K562 (cell line): ENCODE measurements at regions not wholly inside any gene's neighbourhood (a gene's known extent, or its start where the extent isn't known, plus 50 kb on each side); places are given as distances from the start of the nearest gene placed in this dataset.

Source experiments
- ATAC-seq: fragments of 200-7000 bp; cut with Tn5 transposase; 3 replicates; pipeline ENCODE4 v1.9.1; 2020; ENCODE audit warnings: moderate library complexity
- BruUV-seq: library from RNA; stranded (reverse); fragments of 400-500 nt; replicated peaks from 2 replicates; lab custom pipeline; 2021; lab: Mats Ljungman, UMichigan
- CTCF ChIA-PET: fragments of 300-600 bp; formaldehyde crosslinking; extraction: SDS; loops from one replicate; lab custom pipeline; 2021; ENCODE audit warnings: low intra/inter-chr PET ratio; lab: Yijun Ruan, JAX
- POLR2A ChIA-PET: fragments of 300-600, 350-650 bp; sonication (Branson Sonifier 250); formaldehyde crosslinking; extraction: SDS; loops from one replicate; lab custom pipeline; 2021; ENCODE audit warnings: antibody characterized with exemption, inconsistent platforms; lab: Yijun Ruan, JAX
- DNase-seq, 4 experiments: peaks; one replicate each; pipeline versions ENCODE4 v3.0.0 to v3.0.0-alpha.2; 2011 to 2018; ENCODE audit warnings: low spot score in 3 of 4, mixed read lengths in 3 of 4; ENCODE audit errors: extremely low read depth in 1 of 4
- FAIRE-seq: peaks from 2 replicates; lab custom pipeline; 2011; peaks lifted over from hg19 to GRCh38; lab: Jason Lieb, UNC
- H2AFZ ChIP-seq: 2 replicates; pipeline ENCODE4 v1.6.0; 2011; ENCODE audit warnings: low read depth, low read length, control low read depth, inconsistent platforms
- H3K27ac ChIP-seq: fragments of 200-600 bp; 3 replicates; pipeline ENCODE4 v1.8.0; 2011; ENCODE audit warnings: low read depth, mild to moderate bottlenecking, control low read depth, inconsistent platforms, low read length, moderate library complexity, mixed read lengths; ENCODE audit errors: extremely low read depth
- H3K27me3 ChIP-seq, 2 experiments: fragments of 300-600 bp in 1 of 2; 2 replicates in 1 of 2; 3 replicates in 1 of 2; pipeline versions ENCODE4 v1.6.0 to v1.8.0; 2011; ENCODE audit warnings: inconsistent platforms in 2 of 2, low read length in 2 of 2, mild to moderate bottlenecking in 1 of 2, mixed read lengths in 1 of 2, moderate library complexity in 1 of 2; ENCODE audit not compliant: control insufficient read depth in 2 of 2, insufficient read depth in 2 of 2
- H3K36me3 ChIP-seq: fragments of 300-600 bp; 3 replicates; pipeline ENCODE4 v1.8.0; 2011; ENCODE audit warnings: mild to moderate bottlenecking, low read length, inconsistent platforms; ENCODE audit not compliant: control insufficient read depth, insufficient read depth
- H3K4me1 ChIP-seq, 2 experiments: fragments of 200-600 bp in 1 of 2; replicated peaks in 1 of 2; 2 replicates in 1 of 2; 3 replicates in 1 of 2; pipeline versions ENCODE4 v1.5.1 to v1.8.0; 2011; ENCODE audit warnings: inconsistent platforms in 2 of 2, low read length in 2 of 2, mild to moderate bottlenecking in 1 of 2, mixed read lengths in 1 of 2, moderate library complexity in 1 of 2; ENCODE audit not compliant: control insufficient read depth in 2 of 2, insufficient read depth in 2 of 2
- H3K4me2 ChIP-seq: 2 replicates; pipeline ENCODE4 v1.6.1; 2011; ENCODE audit warnings: low read length, control low read depth, inconsistent platforms, mixed read lengths; ENCODE audit not compliant: insufficient read depth
- H3K4me3 ChIP-seq: fragments of 200-600 bp; sonication (generic), shearing (Covaris generic); 2 replicates; pipeline ENCODE4 v1.5.1; 2016; ENCODE audit warnings: control low read depth, inconsistent platforms
- H3K79me2 ChIP-seq: fragments of 200-600 bp; 3 replicates; pipeline ENCODE4 v1.8.0; 2011; ENCODE audit warnings: low read length, inconsistent platforms; ENCODE audit not compliant: control insufficient read depth, insufficient read depth
- H3K9ac ChIP-seq, 2 experiments: 2 replicates each; pipeline versions ENCODE4 v1.6.0 to v1.6.1; 2011; ENCODE audit warnings: low read depth in 2 of 2, low read length in 2 of 2, control low read depth in 1 of 2, inconsistent platforms in 1 of 2, mild to moderate bottlenecking in 1 of 2, mixed read lengths in 1 of 2; ENCODE audit not compliant: insufficient read depth in 1 of 2
- H3K9me1 ChIP-seq: one replicate; pipeline ENCODE4 v1.6.0; 2011; ENCODE audit warnings: inconsistent platforms, mild to moderate bottlenecking, low read length, moderate library complexity; ENCODE audit not compliant: control insufficient read depth, insufficient read depth
- H3K9me3 ChIP-seq: replicated peaks from 2 replicates; pipeline ENCODE4 v1.5.1; 2011; ENCODE audit warnings: low read depth, low read length, inconsistent platforms; ENCODE audit not compliant: control insufficient read depth, insufficient read depth
- H4K20me1 ChIP-seq: replicated peaks from 2 replicates; pipeline ENCODE4 v1.6.1; 2011; ENCODE audit warnings: low read length, inconsistent platforms, mixed read lengths; ENCODE audit not compliant: control insufficient read depth, insufficient read depth
- ETV1 ChIP-seq: fragments of 450-650 bp; conservative IDR thresholded peaks from 2 replicates; pipeline ENCODE4 v1.6.1; 2016; ENCODE audit warnings: missing genetic modification characterization, control low read depth, low read depth, missing compliant biosample characterization
- EZH2 ChIP-seq: IDR thresholded peaks from 2 replicates; pipeline ENCODE4 v1.6.1; 2012; ENCODE audit warnings: low read depth, mild to moderate bottlenecking, inconsistent platforms, low read length, borderline replicate concordance
- KLF6 ChIP-seq: fragments of 250-450 bp; sonication (Bioruptor Pico); IDR thresholded peaks from 2 replicates; pipeline ENCODE4 v1.4.0; 2020; ENCODE audit warnings: mild to moderate bottlenecking, moderate library complexity, borderline replicate concordance
- LCOR ChIP-seq: sonication (generic); formaldehyde crosslinking; IDR thresholded peaks from 2 replicates; pipeline ENCODE4 v1.8.0; 2022; ENCODE audit warnings: mild to moderate bottlenecking, missing genetic modification reagents
- SMAD3 ChIP-seq: fragments of 450-650 bp; formaldehyde crosslinking; conservative IDR thresholded peaks from 2 replicates; pipeline ENCODE4 v1.4.0; 2020; ENCODE audit warnings: mild to moderate bottlenecking
- TEAD1 ChIP-seq, 2 experiments: fragments of 450-650 bp in 1 of 2; sonication (generic) in 1 of 2; formaldehyde crosslinking; IDR thresholded peaks; 2 replicates each; pipeline versions ENCODE4 v1.4.0 to v1.8.0; 2020 to 2022; ENCODE audit warnings: mild to moderate bottlenecking in 2 of 2, missing genetic modification reagents in 1 of 2
- WGBS: fragments of 100-300 bp; shearing (Covaris generic); methylation state at CpG from one replicate; pipeline ENCODE4 v1.1.6; 2016; ENCODE audit warnings: low coverage, mixed read lengths; ENCODE audit not compliant: insufficient coverage; ENCODE audit errors: missing lambda C conversion rate; 5-methylcytosine and 5-hydroxymethylcytosine counted together
- in situ Hi-C: fragments of 300-500 bp; cut with MboI; formaldehyde crosslinking; loops from 4 replicates; pipeline ENCODE4 v1.15.0; 2018; ENCODE audit warnings: inconsistent platforms, mixed read lengths
- intact Hi-C: fragments of 100-400 bp; cut with micrococcal nuclease; formaldehyde crosslinking; loops from 2 replicates; pipeline ENCODE4 v1.14.2; 2022
- TF ChIP-seq, protein P1 (sequence below): fragments of 250-450 bp; sonication (Bioruptor Pico); IDR thresholded peaks from 2 replicates; pipeline ENCODE4 v1.4.0; 2020; ENCODE audit warnings: mild to moderate bottlenecking, moderate library complexity, borderline replicate concordance
- TF ChIP-seq, protein P2 (sequence below): fragments of 200-800 bp; sonication (Bioruptor generic); IDR thresholded peaks from 2 replicates; pipeline ENCODE4 v1.6.1; 2017; ENCODE audit warnings: missing genetic modification characterization, missing compliant biosample characterization

DNA sequence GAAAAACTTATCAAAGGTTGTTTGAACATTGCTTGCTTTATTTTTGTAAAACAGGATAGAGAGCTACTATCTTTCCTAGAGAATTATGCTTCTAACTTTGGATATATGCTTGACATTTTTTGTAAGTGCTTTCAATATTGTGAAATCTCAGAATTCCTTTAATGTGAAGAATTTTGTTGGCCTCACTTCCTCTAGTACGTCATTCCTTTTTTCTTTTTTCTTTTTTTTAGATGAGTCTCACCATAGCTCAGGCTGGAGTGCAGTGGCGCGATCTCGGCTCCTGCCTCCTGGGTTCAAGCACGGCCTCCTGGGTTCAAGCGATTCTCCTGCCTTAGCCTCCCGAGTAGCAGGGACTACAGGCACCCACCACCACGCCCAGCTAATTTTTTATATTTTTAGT is 668.1 kb downstream of the RFPL4B start:
- H3K4me1 ChIP-seq = no peaks in the 10 kb centered on the region; a peak in 1 of 5 replicates
- FAIRE-seq = no peak
- in situ Hi-C loops (no loop called here), intact Hi-C loops (no loop called here)
- H4K20me1 ChIP-seq = no peaks in the 10 kb centered on the region
- no peak for DNase-seq
- H2AFZ ChIP-seq = no peak overlapping the region
- H3K9ac ChIP-seq = no peak overlapping the region
- no peak overlapping the region for H3K4me2 ChIP-seq
- no peak for TF ChIP-seq ETV1 (tag)
- no peak for TF ChIP-seq KLF6 (CRISPR knock-in tag)
- H3K9me3 ChIP-seq = no peaks in the 10 kb centered on the region
- 36% methylated on average over 5 of the region's 8 CpGs for WGBS
- ATAC-seq = no peak
- ChIA-PET CTCF (no interaction called here), POLR2A (no interaction called here)
- no peak overlapping the region for H3K4me3 ChIP-seq
- no peak overlapping the region for H3K27ac ChIP-seq
- no TSS peak for BruUV-seq
- H3K9me1 ChIP-seq = no peaks in the 10 kb centered on the region
- H3K79me2 ChIP-seq = no peaks in the 10 kb centered on the region
- H3K27me3 ChIP-seq = no peaks in the 10 kb centered on the region
- H3K36me3 ChIP-seq = no peaks in the 10 kb centered on the region

DNA sequence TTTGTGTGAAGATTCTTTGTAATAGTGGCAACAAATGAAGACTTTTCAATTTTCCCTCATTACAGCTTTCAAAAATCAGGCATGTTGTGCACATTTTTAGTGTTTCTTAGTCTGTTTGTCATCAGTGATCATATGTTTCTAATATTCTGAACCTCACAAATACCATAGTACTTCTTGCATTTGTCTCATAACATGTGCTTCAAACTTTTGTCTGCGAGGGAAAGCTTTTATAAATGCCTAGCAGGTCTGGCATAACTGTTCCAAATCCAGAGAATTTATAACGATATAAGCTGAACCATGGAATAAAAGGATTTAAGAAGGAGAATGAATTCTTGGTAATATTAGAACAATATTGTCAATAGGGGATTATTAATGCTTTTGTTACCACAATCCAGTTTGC is 670.2 kb downstream of the RFPL4B start:
- Histone ChIP-seq H3K9me3 (no peaks in the 10 kb centered on the region), H3K4me3 (no peak overlapping the region), H3K9ac (no peak overlapping the region), H3K79me2 (no peaks in the 10 kb centered on the region), H3K9me1 (no peaks in the 10 kb centered on the region), H2AFZ (no peak overlapping the region), H4K20me1 (no peaks in the 10 kb centered on the region), H3K27me3 (no peaks in the 10 kb centered on the region), H3K4me1 (no peaks in the 10 kb centered on the region; a peak in 1 of 5 replicates), H3K27ac (no peak overlapping the region), H3K4me2 (no peak overlapping the region), H3K36me3 (no peaks in the 10 kb centered on the region)
- FAIRE-seq (no peak), DNase-seq (no peak), ATAC-seq (no peak)
- ChIA-PET CTCF (no interaction called here), POLR2A (no interaction called here)
- TF ChIP-seq LCOR (no peak), EZH2 (no peak), KLF6 (CRISPR knock-in tag) (no peak), TEAD1 (CRISPR knock-in tag; IDR thresholded peaks at IDR 0.05) (no peak), SMAD3 (CRISPR knock-in tag) (no peak)
- TF ChIP-seq, protein P1, sequence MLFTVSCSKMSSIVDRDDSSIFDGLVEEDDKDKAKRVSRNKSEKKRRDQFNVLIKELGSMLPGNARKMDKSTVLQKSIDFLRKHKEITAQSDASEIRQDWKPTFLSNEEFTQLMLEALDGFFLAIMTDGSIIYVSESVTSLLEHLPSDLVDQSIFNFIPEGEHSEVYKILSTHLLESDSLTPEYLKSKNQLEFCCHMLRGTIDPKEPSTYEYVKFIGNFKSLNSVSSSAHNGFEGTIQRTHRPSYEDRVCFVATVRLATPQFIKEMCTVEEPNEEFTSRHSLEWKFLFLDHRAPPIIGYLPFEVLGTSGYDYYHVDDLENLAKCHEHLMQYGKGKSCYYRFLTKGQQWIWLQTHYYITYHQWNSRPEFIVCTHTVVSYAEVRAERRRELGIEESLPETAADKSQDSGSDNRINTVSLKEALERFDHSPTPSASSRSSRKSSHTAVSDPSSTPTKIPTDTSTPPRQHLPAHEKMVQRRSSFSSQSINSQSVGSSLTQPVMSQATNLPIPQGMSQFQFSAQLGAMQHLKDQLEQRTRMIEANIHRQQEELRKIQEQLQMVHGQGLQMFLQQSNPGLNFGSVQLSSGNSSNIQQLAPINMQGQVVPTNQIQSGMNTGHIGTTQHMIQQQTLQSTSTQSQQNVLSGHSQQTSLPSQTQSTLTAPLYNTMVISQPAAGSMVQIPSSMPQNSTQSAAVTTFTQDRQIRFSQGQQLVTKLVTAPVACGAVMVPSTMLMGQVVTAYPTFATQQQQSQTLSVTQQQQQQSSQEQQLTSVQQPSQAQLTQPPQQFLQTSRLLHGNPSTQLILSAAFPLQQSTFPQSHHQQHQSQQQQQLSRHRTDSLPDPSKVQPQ (CRISPR knock-in tag) = no peak
- TF ChIP-seq, protein P2, sequence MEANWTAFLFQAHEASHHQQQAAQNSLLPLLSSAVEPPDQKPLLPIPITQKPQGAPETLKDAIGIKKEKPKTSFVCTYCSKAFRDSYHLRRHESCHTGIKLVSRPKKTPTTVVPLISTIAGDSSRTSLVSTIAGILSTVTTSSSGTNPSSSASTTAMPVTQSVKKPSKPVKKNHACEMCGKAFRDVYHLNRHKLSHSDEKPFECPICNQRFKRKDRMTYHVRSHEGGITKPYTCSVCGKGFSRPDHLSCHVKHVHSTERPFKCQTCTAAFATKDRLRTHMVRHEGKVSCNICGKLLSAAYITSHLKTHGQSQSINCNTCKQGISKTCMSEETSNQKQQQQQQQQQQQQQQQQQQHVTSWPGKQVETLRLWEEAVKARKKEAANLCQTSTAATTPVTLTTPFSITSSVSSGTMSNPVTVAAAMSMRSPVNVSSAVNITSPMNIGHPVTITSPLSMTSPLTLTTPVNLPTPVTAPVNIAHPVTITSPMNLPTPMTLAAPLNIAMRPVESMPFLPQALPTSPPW (CRISPR knock-in tag) = no peak
- in situ Hi-C loops = no loop called here
- intact Hi-C loops = no loop called here
- WGBS = 14% methylated on average over 2 of the region's 2 CpGs
- BruUV-seq = no TSS peak
